ENCODE measurements at regions not wholly inside any gene's neighbourhood (a gene's known extent, or its start where the extent isn't known, plus 50 kb on each side); places are given as distances from the start of the nearest gene placed in this dataset.

DNA sequence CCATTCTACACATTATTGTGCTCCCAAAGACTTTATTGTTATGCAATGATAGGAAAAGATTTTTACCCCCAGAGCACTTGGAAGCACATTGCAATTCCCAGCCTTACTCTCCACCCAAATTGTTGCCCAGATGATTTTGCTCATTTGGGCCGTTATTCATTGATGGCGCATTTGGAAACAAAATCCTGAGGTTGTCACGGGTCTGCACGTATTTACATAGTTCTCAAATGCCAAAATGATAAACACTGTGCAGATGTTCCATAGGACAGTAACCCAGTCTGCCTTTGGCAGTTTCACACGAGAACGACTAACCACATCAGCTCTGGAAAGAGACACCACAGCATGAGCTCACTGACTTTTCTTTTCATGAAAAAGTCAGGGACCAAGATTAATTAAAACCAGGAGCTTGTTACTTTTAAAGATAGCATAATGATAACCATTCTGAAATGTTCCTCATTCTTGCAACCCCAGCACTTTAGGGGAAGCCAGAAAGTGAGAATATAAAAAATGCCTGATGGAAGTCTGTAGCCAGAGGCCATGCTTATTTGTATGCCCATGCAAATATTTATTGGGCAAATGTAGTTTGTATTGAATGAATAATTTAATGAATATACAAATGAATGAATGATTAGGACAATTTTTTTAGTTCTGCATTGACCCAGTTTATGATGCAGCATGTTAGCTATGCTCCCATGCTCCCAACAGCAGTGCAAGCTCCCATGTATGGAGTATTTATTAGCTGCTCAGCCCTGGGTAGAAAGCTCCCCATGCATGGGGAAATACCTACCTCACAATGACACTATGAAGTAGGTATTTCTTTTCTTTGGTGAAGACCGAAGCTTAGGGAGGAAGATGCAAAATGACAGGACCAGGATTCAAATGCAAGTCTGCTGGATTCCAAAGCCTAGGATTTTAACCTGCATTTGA is 84.6 kb downstream of the MAIP1 start:
- Histone ChIP-seq H3K36me3 (ENCODE audit: control insufficient read depth, insufficient read depth, low read length) (no peaks in the 10 kb centered on the region), H3K4me3 (replicated peaks; ENCODE audit: low read depth, low read length) (no peak overlapping the region), H3K27me3 (replicated peaks; ENCODE audit: control insufficient read depth, insufficient read depth, low read length) (no peaks in the 10 kb centered on the region)
- no peak for DNase-seq (ENCODE audit: extremely low read depth, insufficient read length)
- TF ChIP-seq, protein P1, sequence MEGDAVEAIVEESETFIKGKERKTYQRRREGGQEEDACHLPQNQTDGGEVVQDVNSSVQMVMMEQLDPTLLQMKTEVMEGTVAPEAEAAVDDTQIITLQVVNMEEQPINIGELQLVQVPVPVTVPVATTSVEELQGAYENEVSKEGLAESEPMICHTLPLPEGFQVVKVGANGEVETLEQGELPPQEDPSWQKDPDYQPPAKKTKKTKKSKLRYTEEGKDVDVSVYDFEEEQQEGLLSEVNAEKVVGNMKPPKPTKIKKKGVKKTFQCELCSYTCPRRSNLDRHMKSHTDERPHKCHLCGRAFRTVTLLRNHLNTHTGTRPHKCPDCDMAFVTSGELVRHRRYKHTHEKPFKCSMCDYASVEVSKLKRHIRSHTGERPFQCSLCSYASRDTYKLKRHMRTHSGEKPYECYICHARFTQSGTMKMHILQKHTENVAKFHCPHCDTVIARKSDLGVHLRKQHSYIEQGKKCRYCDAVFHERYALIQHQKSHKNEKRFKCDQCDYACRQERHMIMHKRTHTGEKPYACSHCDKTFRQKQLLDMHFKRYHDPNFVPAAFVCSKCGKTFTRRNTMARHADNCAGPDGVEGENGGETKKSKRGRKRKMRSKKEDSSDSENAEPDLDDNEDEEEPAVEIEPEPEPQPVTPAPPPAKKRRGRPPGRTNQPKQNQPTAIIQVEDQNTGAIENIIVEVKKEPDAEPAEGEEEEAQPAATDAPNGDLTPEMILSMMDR (IDR thresholded peaks at IDR 0.05; ENCODE audit: insufficient read depth, low read length, poor library complexity, severe bottlenecking): no peak

DNA sequence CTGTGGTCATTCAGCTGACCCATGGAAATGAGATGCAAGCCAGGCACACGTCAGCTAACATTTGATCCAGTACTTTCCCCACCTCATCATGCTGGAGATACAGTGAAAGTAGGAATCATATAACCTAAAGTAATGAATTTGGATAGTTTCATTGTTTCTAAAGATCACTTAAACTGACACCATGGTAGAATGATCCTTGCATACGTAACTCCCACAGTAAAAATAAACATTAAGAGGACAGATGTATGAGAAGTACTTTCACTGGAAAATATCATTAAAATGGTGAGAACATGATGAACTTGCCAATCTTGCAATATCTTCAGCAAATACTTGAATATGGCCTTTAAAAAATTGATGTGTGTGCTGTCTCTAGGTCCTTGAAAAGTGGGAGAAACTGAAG is 85.4 kb downstream of the MAIP1 start:
- Histone ChIP-seq H3K4me3 (replicated peaks; ENCODE audit: low read depth, low read length) (no peak overlapping the region), H3K36me3 (ENCODE audit: control insufficient read depth, insufficient read depth, low read length) (no peaks in the 10 kb centered on the region), H3K27me3 (replicated peaks; ENCODE audit: control insufficient read depth, insufficient read depth, low read length) (no peaks in the 10 kb centered on the region)
- DNase-seq (ENCODE audit: extremely low read depth, insufficient read length): no peak
- TF ChIP-seq, protein P1 (IDR thresholded peaks at IDR 0.05; ENCODE audit: insufficient read depth, low read length, poor library complexity, severe bottlenecking): no peak

DNA sequence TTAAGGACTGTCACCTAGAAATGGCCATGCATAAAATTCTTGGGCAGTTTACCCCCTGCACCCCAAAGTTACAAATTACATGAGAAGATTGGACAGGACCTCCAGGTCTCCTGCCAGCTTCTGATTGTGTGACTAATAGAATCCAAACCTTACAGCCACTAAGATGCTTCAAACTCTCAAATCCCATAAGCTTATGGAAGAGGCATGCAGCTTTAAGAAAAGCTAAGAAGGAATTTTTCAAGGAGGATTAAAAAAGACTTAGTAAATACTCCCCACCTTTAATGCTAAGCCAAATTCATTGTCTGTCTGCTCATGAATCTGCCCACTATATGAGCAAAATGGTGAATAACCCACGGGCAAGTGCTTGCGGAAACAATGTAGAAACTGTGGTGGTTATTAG is 86.3 kb downstream of the MAIP1 start:
- H3K27me3 ChIP-seq (replicated peaks; ENCODE audit: control insufficient read depth, insufficient read depth, low read length): no peaks in the 10 kb centered on the region
- TF ChIP-seq, protein P1 (IDR thresholded peaks at IDR 0.05; ENCODE audit: insufficient read depth, low read length, poor library complexity, severe bottlenecking): no peak
- no peak for DNase-seq (ENCODE audit: extremely low read depth, insufficient read length)
- no peaks in the 10 kb centered on the region for H3K36me3 ChIP-seq (ENCODE audit: control insufficient read depth, insufficient read depth, low read length)
- H3K4me3 ChIP-seq (replicated peaks; ENCODE audit: low read depth, low read length): no peak overlapping the region

DNA sequence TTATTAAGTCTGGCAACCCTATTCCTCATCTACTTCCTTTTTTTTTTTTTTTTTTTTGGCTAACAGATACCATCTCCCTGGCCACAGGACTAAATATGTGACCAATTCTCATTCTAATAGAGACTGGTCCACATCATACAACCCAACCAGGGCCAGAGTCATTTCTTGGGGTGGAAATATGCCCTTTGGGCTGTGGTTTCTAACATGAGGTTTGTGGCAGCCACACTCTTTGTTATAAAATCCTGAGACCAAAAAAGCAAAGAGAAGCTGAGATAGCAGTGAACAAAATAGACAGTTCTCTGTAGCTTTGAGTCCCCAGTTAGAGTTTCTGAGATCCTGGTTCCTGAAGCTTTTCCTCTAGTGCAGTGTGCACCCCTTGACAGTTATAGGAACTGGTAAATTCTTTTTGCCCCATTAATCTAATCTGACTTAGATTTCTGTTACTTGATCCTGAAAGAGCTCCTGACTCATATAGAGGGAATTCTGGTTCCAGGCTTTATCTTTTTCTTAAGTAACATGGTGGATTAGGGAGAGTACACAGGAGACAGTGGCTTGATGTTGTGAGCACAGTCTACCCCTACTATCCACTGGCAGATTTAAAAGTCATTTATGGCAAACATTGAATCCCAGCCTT is 86.8 kb downstream of the MAIP1 start:
- H3K4me3 ChIP-seq (replicated peaks; ENCODE audit: low read depth, low read length): no peak overlapping the region
- H3K36me3 ChIP-seq (ENCODE audit: control insufficient read depth, insufficient read depth, low read length): no peaks in the 10 kb centered on the region
- TF ChIP-seq, protein P1 (IDR thresholded peaks at IDR 0.05; ENCODE audit: insufficient read depth, low read length, poor library complexity, severe bottlenecking): no peak
- H3K27me3 ChIP-seq (replicated peaks; ENCODE audit: control insufficient read depth, insufficient read depth, low read length): no peaks in the 10 kb centered on the region
- no peak for DNase-seq (ENCODE audit: extremely low read depth, insufficient read length)

DNA sequence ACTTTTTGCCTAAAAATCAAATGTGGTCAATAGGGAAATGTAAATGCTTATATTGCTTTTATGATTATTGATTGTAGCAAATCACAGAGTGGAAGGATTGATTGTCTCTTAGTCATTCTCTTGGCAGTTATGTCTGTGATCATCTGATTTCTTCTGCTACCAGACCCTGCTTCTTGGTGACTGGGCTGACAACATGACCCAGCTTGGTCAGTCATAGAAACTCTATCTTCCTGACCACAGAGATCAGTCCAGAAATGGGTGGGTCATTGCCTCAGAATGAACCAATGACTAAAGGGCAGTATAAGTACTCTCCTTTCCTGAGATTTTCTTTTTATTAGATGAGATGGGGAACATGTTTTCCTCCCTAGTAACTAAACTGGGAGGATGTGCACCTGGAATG is 87.6 kb downstream of the MAIP1 start:
- no peak overlapping the region for H3K4me3 ChIP-seq (replicated peaks; ENCODE audit: low read depth, low read length)
- H3K36me3 ChIP-seq (ENCODE audit: control insufficient read depth, insufficient read depth, low read length): no peaks in the 10 kb centered on the region
- no peaks in the 10 kb centered on the region for H3K27me3 ChIP-seq (replicated peaks; ENCODE audit: control insufficient read depth, insufficient read depth, low read length)
- no peak for DNase-seq (ENCODE audit: extremely low read depth, insufficient read length)
- TF ChIP-seq, protein P1 (IDR thresholded peaks at IDR 0.05; ENCODE audit: insufficient read depth, low read length, poor library complexity, severe bottlenecking): no peak

Data from GM06990 (cell line).